Neural progenitor cell (in vitro differentiated cells): ENCODE measurements at regions not wholly inside any gene's neighbourhood (a gene's known extent, or its start where the extent isn't known, plus 50 kb on each side); places are given as distances from the start of the nearest gene placed in this dataset.
A peak's percentile ranks its signal among the peaks of the same experiment; 100 is the strongest.

ENCODE experiments used
- DNase-seq: peaks from one replicate; pipeline ENCODE4 v3.0.0-alpha.2; 2016; ENCODE audit warnings: low spot score
- H2AFZ ChIP-seq: fragments of 200-600 bp; sonication (generic); replicated peaks from 2 replicates; pipeline ENCODE4 v1.6.1; 2016; ENCODE audit warnings: antibody characterized with exemption
- H3F3A ChIP-seq: fragments of 200-600 bp; sonication (generic); 2 replicates; pipeline ENCODE4 v1.6.1; 2016; ENCODE audit warnings: antibody characterized with exemption, low read depth
- H3K27ac ChIP-seq: fragments of 200-600 bp; sonication (generic); 2 replicates; pipeline ENCODE4 v1.5.1; 2016; ENCODE audit warnings: mild to moderate bottlenecking
- H3K27me3 ChIP-seq: fragments of 200-600 bp; sonication (generic); 2 replicates; pipeline ENCODE4 v1.6.1; 2016; ENCODE audit warnings: mild to moderate bottlenecking, moderate library complexity
- H3K36me3 ChIP-seq: fragments of 200-600 bp; sonication (generic); 2 replicates; pipeline ENCODE4 v1.5.1; 2016
- H3K4me1 ChIP-seq: fragments of 200-600 bp; sonication (generic); 2 replicates; pipeline ENCODE4 v1.6.1; 2016; ENCODE audit warnings: mixed run types
- H3K4me2 ChIP-seq: fragments of 200-600 bp; sonication (generic); 2 replicates; pipeline ENCODE4 v1.6.1; 2016
- H3K4me3 ChIP-seq: fragments of 200-600 bp; sonication (generic); 2 replicates; pipeline ENCODE4 v1.5.1; 2016
- H3K79me2 ChIP-seq: fragments of 200-600 bp; sonication (generic); 2 replicates; pipeline ENCODE4 v1.6.1; 2016; ENCODE audit warnings: low read depth
- H3K9ac ChIP-seq: fragments of 200-600 bp; sonication (generic); 2 replicates; pipeline ENCODE4 v1.6.1; 2016
- H3K9me3 ChIP-seq: fragments of 200-600 bp; sonication (generic); 2 replicates; pipeline ENCODE4 v1.5.1; 2016; ENCODE audit warnings: low read depth
- H4K20me1 ChIP-seq: fragments of 200-600 bp; sonication (generic); 2 replicates; pipeline ENCODE4 v1.6.1; 2016; ENCODE audit warnings: low read depth
- H3K27ac Mint-ChIP-seq: 3 replicates; pipeline ENCODE4 v1.8.0; 2021; ENCODE audit warnings: mixed read lengths
- H3K27me3 Mint-ChIP-seq: 2 replicates; pipeline ENCODE4 v1.8.0; 2022; ENCODE audit warnings: low read depth, mild to moderate bottlenecking, inconsistent platforms, moderate library complexity, mixed read lengths; ENCODE audit not compliant: insufficient read depth
- H3K36me3 Mint-ChIP-seq: 3 replicates; pipeline ENCODE4 v1.8.0; 2021; ENCODE audit warnings: mixed read lengths
- H3K4me1 Mint-ChIP-seq: 3 replicates; pipeline ENCODE4 v1.8.0; 2021; ENCODE audit warnings: mixed read lengths
- H3K4me3 Mint-ChIP-seq: 3 replicates; pipeline ENCODE4 v1.8.0; 2021; ENCODE audit warnings: mild to moderate bottlenecking, moderate library complexity, mixed read lengths
- H3K9me3 Mint-ChIP-seq: 3 replicates; pipeline ENCODE4 v1.8.0; 2020; ENCODE audit warnings: mixed read lengths
- EZH2 ChIP-seq: fragments of 200-600 bp; sonication (generic); IDR thresholded peaks from 2 replicates; pipeline ENCODE4 v1.6.1; 2017; ENCODE audit warnings: antibody characterized with exemption, mild to moderate bottlenecking, moderate library complexity
- EZH2phosphoT487 ChIP-seq: fragments of 200-600 bp; sonication (generic); IDR thresholded peaks from 2 replicates; pipeline ENCODE4 v1.6.1; 2017; ENCODE audit warnings: antibody characterized with exemption
- TF ChIP-seq, protein P1 (sequence below): fragments of 200-600 bp; sonication (generic); IDR thresholded peaks from 2 replicates; pipeline ENCODE4 v1.5.1; 2017; ENCODE audit warnings: antibody characterized with exemption, mild to moderate bottlenecking

DNA sequence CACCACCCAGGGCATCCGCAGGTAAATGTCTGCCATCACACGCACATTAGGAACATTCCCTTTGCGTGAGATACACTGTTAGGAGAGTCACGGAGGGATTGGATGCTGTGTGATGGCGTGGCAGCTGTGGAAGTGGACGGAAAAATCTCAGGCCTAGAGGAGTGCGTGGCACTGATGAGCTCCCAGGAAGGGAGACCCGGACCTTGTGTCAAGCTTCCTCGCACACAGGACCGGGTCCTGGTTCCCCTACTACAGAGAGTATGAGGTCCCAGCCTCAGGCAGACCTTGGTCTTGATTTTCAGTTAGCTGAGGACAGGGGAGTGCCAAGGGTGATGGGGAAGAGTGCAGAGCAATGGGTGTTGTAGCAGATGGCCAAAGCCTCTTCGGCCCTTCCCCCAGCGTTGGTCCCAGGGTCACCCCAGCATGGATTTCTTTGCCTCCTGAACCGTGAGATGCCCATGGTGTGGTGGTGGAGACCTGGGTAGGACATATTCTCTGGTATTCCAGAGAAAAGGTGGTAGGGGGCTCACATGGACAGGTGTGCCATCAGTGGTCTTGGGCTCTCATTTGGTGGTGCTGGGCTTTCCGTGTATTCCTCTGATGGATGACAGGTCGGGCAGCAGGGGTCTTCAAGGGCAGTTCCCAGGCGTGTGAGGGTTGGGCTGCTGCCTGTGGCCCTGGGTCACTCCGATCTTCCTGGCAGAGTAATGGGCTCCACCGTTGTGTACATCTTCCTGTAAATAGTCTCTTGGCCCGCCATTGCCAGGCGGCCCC is 105.1 kb downstream of the SNRPN start:
- no peak overlapping the region for H3K27ac Mint-ChIP-seq
- Histone ChIP-seq H3K27ac (no peak overlapping the region), H3K79me2 (peaks cover 28% of the 10 kb centered on the region), H3K4me2 (no peak overlapping the region), H3K9ac (no peak overlapping the region), H3K27me3 (no peaks in the 10 kb centered on the region), H2AFZ (no peak overlapping the region), H3F3A (no peaks in the 10 kb centered on the region), H3K4me1 (no peaks in the 10 kb centered on the region), H3K36me3 (peaks cover 34% of the 10 kb centered on the region), H4K20me1 (no peaks in the 10 kb centered on the region), H3K4me3 (no peak overlapping the region), H3K9me3 (peaks cover 32% of the 10 kb centered on the region)
- no peak overlapping the region for H3K4me3 Mint-ChIP-seq
- TF ChIP-seq, protein P1, sequence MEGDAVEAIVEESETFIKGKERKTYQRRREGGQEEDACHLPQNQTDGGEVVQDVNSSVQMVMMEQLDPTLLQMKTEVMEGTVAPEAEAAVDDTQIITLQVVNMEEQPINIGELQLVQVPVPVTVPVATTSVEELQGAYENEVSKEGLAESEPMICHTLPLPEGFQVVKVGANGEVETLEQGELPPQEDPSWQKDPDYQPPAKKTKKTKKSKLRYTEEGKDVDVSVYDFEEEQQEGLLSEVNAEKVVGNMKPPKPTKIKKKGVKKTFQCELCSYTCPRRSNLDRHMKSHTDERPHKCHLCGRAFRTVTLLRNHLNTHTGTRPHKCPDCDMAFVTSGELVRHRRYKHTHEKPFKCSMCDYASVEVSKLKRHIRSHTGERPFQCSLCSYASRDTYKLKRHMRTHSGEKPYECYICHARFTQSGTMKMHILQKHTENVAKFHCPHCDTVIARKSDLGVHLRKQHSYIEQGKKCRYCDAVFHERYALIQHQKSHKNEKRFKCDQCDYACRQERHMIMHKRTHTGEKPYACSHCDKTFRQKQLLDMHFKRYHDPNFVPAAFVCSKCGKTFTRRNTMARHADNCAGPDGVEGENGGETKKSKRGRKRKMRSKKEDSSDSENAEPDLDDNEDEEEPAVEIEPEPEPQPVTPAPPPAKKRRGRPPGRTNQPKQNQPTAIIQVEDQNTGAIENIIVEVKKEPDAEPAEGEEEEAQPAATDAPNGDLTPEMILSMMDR = no peak
- TF ChIP-seq EZH2phosphoT487 (no peak), EZH2 (no peak)
- no peak for DNase-seq
- no peaks in the 10 kb centered on the region for H3K4me1 Mint-ChIP-seq
- peaks cover 98% of the 10 kb centered on the region for H3K36me3 Mint-ChIP-seq
- peaks cover 24% of the 10 kb centered on the region for H3K27me3 Mint-ChIP-seq
- peaks cover 100% of the 10 kb centered on the region for H3K9me3 Mint-ChIP-seq

DNA sequence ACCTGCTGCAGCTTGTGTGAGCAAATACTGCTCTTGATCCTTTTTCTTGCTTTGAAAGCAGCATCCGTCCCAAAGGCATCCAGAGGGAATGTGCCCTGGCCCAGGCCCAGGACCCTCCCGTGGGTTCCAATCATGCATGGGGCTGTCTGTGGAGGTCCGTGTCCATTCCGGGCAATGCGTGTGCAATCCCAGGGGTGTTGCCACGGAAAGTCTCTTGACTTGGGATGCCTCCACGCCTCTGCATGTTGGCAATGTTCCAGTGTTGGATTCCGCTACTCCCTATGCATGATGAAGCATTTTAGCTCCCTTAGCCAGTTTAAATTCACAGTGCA is 105.7 kb downstream of the SNRPN start:
- Histone ChIP-seq H3K4me3 (no peak overlapping the region), H3K27me3 (no peaks in the 10 kb centered on the region), H3K27ac (no peak overlapping the region), H3K9me3 (peaks cover 30% of the 10 kb centered on the region), H2AFZ (no peak overlapping the region), H3K9ac (no peak overlapping the region), H3K36me3 (peaks cover 38% of the 10 kb centered on the region), H3K79me2 (peaks cover 28% of the 10 kb centered on the region), H3F3A (no peaks in the 10 kb centered on the region), H4K20me1 (no peaks in the 10 kb centered on the region), H3K4me2 (no peak overlapping the region), H3K4me1 (no peaks in the 10 kb centered on the region)
- H3K4me1 Mint-ChIP-seq = no peaks in the 10 kb centered on the region
- no peak overlapping the region for H3K4me3 Mint-ChIP-seq
- H3K27ac Mint-ChIP-seq = no peak overlapping the region
- H3K36me3 Mint-ChIP-seq = peaks cover 98% of the 10 kb centered on the region
- H3K9me3 Mint-ChIP-seq = peaks cover 100% of the 10 kb centered on the region
- peaks cover 24% of the 10 kb centered on the region for H3K27me3 Mint-ChIP-seq
- TF ChIP-seq EZH2phosphoT487 = no peak
- TF ChIP-seq EZH2 = no peak
- TF ChIP-seq, protein P1 = no peak
- DNase-seq = no peak

DNA sequence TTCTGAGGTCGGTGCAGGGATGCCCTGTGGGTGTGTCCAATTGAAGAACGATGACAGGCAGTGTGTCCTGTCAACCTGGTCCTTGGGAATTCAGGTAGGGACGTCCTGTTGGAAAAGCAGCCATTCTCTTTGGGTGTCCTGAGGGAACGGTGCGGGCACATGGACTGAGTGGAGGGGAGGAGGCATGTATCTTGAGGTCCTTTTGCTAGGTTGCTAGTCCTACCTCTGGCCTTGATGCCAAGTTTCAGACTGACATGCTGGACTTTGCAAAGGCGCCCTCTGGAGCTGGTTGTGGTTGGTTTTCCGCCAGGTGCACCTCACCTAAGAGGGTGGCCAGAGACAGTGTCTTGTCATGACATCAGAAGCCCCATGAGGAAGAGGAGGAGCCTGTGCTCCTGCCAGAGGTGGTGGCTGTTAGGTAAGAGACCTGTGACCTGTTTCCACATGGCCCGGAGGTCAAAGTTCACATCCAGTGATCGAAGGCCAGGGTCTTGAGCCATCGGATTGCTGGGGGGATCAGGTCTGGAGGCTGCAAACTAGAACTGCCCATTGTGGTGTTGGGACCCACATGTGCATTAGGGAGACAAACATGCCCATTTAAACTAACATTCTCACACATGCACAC is 106.3 kb downstream of the SNRPN start:
- Histone ChIP-seq H3K36me3 (peaks cover 40% of the 10 kb centered on the region), H3K4me2 (no peak overlapping the region), H3K4me1 (no peaks in the 10 kb centered on the region), H2AFZ (no peak overlapping the region), H3K9ac (no peak overlapping the region), H3K4me3 (no peak overlapping the region), H3K27me3 (no peaks in the 10 kb centered on the region), H4K20me1 (no peaks in the 10 kb centered on the region), H3K79me2 (peaks cover 32% of the 10 kb centered on the region), H3F3A (no peaks in the 10 kb centered on the region), H3K9me3 (peaks cover 27% of the 10 kb centered on the region), H3K27ac (no peak overlapping the region)
- TF ChIP-seq EZH2 (no peak), EZH2phosphoT487 (no peak)
- TF ChIP-seq, protein P1 = no peak
- H3K36me3 Mint-ChIP-seq = peaks cover 98% of the 10 kb centered on the region
- peaks cover 100% of the 10 kb centered on the region for H3K9me3 Mint-ChIP-seq
- no peaks in the 10 kb centered on the region for H3K4me1 Mint-ChIP-seq
- peaks cover 26% of the 10 kb centered on the region for H3K27me3 Mint-ChIP-seq
- no peak for DNase-seq
- no peak overlapping the region for H3K27ac Mint-ChIP-seq
- H3K4me3 Mint-ChIP-seq = peak overlapping the region; percentile 21
